SW480 (cell line): ENCODE measurements at regions not wholly inside any gene's neighbourhood (a gene's known extent, or its start where the extent isn't known, plus 50 kb on each side); places are given as distances from the start of the nearest gene placed in this dataset.
A peak's percentile ranks its signal among the peaks of the same experiment; 100 is the strongest.
"Not testable (repeated sequence)": the region's sequence is repeated elsewhere in the genome, so short reads cannot be mapped to it uniquely, and the experiment has no call there.

Experiments used
- DNase-seq: peaks from one replicate; pipeline ENCODE4 v3.0.0-alpha.2; 2016; ENCODE audit warnings: low spot score

DNA sequence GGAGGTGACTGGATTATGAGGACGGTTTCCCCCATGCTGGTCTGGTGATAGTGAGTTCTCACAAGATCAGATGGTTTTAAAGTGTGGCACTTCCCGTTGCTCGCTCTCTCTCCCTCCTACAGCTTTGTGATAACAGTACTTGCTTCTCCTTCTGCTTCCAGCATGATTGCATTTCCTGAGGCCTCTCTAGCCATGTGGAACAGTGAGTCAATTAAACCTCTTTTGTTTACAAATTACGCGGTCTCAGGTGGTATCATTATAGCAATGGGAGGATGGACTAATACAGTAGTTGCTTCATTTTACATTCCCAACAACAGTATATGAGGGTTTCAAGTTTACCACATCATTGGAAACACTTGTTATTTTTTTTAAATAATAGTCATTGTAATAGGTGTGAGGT lies 937.3 kb upstream of the ARRDC3 start:
- DNase-seq: no peak

DNA sequence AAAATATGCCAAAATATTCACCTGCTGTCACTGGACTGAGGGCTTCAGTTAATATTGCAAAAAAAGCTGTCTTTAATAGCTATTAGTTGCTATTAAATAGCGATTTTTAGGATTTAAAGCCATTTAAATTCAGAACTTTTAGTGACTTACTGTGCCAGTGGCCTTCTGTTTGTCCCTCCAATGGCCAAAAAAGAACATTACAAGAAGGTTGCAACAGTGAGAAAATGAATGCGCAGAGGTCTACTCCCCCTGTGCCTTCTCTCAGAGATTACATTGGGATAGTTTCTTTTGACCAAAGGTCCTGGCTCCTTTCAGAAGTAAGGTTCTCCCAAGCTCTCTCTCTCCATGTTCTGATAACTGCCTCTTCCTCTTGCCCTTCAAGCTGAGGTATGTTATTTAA lies 930.3 kb upstream of the ARRDC3 start:
- DNase-seq: no peak

DNA sequence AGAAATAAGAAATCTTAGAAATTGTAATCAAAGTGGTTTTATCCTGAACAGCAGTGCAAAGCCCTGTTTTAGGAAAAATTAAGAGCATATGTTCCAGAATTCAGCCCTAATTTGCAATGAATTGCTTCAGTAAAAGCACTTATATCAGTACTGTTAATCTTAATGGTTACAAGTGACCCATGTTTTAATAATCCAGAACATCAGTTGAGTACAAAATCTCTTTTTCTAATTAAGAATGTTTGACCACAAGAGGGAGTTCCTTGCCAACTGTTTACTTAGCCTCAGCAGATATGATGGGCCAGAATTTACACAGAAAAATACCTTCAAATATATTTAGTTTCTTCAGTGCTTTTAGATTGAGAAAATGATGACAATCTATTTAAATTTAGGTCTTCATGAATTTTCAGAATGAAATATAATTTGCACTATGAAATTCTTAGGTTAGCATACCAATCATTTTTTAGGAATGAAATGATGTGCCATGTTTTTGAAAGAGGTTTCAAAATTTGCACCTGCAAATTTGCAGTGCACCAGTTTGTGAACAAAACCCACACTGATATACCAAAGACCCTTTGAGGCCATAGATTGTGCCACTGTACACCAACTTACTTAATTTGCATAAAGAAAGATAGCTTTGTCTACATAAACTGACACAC lies 926.3 kb upstream of the ARRDC3 start:
- DNase-seq: peak; percentile 31

DNA sequence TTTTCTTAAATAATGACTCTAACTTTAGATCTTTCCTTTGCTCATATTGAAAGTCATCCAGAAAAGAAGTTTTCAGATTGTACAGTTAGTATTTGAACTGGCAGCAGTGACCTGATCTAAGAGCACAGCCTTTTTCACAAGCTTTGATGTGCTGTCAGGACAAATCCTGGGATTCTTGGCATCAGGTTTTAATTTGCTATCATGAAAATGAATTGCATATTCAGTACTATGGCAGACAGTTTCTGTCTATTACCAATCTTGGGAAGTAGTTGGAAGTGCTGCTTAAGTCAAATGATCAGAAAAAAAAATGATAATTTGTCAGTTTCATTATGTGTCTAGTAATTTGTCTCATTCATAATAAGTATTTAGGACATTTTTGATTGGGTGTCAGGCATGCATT lies 925.6 kb upstream of the ARRDC3 start:
- no peak for DNase-seq

DNA sequence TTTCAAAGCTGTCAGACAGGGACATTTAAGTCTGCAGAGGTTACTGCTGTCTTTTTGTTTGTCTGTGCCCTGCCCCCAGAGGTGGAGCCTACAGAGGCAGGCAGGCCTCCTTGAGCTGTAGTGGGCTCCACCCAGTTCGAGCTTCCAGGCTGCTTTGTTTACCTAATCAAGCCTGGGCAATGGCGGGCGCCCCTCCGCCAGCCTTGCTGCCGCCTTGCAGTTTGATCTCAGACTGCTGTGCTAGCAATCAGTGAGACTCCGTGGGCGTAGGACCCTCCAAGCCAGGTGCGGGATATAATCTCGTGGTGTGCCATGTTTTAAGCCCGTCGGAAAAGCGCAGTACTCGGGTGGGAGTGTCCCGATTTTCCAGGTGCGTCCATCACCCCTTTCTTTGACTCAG lies 919.2 kb upstream of the ARRDC3 start:
- DNase-seq: not testable (repeated sequence)

DNA sequence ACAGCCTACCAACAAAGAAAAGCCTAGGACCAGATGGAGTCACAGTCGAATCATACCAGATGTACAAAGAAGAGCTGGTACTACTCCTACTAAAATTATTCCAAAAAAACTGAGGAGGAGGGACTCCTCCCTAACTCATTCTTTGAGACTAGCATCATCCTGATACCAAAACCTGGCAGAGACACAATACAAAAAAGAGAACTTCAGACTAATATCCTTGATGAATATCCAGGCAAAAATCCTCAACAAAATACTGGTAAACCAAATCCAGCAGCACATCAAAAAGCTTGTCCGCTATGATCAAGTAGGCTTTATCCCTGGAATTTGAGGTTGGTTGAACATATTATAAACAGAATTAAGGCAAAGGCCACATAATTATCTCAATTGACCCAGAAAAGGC lies 900.4 kb upstream of the ARRDC3 start:
- DNase-seq: no peak

DNA sequence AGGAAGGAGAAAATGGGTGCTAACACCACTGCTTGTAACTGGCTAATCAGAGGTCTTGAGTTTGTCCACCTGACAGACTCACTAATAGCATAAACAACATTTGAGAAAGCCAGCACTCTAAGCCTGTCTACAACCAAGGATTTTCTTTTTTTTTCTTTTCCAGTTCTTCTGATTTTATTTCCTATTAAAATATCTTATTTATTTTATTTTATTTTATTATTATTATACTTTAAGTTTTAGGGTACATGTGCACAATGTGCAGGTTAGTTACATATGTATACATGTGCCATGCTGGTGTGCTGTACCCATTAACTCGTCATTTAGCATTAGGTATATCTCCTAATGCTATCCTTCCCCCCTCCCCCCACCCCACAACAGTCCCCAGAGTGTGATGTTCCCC lies 888.6 kb upstream of the ARRDC3 start:
- not testable (repeated sequence) for DNase-seq

DNA sequence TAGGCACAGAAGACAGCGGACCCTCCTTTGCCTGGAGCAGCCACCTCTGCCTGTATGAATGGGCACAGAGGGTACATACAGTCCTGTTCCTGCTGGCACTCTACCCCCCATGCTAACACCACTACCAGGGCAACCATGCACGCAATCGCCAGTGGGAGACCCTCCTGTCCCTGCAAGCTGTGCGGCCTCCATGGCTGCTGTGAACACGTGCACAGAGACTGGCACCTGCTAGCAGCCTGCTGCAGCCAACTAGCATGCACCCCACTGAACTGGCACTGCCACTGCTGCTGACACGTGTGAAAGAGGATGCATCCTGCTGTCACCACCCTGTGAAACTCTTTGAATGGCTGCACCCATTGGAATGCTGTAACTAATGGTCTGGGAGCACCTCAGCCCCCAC lies 885.2 kb upstream of the ARRDC3 start:
- DNase-seq: no peak

DNA sequence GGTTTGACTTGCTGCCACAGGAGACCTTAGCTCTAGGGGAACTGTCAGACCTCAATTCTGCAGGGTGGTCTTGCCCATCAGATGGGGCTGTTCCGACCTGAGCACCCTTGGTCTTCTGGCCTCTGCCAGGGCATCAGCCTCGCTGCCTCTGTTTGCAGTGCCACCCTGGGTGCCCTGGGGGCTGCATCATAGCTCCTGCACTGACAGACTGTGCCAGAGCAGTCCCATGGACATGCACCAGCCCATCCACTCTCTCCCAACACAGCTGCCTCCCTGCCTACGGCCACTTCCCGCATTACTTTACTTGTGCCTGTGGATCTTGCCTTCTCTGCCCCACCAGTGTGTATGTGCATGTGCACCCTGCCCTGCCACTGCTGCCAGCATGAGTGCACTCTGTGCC lies 884.7 kb upstream of the ARRDC3 start:
- no peak for DNase-seq

DNA sequence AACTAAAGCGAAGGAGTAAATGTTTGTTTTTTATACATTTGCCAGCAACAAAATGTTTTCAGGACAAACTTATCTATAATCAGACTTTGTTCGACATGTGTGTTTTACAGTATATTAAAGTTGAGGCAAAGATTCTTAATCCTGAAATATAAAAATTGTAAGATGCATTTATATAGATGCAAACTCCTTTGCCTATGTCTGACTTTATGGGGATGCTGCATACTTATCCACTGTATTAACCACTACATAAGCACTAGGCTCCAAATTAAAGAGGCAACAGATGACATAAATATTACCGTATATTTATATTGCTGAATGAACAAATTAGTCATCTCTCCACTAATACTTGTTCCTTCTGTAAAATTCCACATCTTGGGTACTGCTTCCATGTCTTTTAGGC lies 882.7 kb upstream of the ARRDC3 start:
- no peak for DNase-seq

DNA sequence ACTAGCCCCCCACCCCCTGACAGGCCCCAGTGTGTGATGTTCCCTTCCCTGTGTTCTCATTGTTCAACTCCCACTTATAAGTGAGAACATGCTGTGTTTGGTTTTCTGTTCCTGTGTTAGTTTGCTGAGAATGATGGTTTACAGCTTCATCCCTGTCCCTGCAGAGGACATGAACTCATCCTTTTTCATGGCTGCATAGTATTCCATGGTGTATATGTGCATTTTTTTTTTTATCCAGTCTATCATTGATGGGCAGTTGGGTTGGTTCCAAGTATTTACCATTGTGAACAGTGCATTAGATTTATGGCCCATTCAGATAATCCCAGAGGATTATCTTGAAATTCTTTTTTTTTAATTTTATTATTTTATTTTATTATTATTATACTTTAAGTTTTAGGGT lies 872.5 kb upstream of the ARRDC3 start:
- not testable (repeated sequence) for DNase-seq

DNA sequence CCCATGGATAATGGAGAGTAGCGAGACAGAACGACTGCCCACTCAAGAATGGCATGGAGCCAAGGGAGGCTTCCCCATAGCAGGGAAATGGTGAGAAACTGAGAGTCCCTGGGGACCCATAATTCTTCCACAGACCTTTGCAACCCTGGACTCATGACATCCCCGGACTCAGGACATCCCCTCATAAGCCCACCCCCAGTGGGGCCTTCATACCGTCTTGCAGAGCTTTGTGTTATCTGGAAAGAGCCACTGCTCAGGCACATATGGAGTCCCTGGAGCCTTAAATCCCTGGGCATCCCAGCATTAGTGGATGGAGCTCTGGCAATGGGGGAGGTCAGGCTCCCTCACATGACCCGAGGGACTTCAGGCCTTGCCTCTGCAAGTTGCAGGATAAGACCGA lies 865.4 kb upstream of the ARRDC3 start:
- DNase-seq: no peak

DNA sequence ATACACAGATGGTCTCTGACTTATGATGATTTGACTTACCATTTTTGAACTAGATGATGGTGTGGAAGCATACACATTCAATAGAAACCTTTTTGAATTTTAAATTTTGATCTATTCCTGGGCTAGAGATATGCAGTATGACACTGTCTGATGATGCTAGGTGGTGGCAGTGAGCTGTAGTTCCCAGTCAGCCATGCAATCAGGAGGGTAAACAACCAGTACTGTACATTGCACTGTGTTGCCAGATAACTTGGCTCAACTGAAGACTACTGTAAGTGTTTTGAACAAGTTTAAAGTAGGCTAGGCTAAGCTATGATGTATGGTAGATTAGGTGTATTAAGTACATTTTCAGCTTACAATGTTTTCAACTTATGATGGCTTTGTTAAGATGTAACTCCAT lies 859.1 kb upstream of the ARRDC3 start:
- no peak for DNase-seq

DNA sequence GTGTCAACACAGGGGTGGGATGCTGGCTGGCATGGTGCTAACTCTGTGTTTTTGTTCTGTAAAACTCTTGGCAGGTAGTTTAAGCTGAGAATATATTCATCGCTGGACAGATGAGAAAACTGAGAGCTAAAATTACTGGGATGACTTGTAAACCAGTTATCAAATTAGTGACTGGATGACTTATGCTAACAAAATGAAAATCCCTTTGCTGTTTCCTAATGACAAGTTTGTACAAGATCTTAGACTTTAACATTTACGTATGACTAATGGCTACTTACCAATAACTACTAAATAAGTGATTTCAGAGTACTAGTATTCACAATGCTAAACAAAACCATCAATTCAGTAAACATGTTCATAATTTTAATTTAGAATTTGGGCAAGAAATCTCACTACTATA lies 854.8 kb upstream of the ARRDC3 start:
- no peak for DNase-seq

DNA sequence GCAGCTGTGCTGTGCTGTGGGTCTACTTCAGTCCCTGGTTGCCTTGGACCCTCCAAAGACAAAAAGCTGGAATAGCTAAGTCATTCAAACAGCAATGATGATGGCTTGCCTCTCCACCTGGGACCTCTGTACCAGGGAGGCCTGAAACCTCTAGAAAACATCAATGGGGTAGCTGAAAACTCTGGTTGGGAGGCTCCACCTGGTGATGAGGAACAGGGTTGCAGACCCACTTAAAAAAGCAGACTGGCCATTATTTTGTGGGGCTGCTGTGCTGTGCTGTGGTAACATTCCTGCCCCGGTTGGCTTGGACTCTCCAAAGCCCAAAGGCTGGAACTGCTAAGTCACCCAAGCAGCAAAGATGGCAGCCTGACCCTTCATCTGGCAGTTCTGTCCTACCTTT lies 839.3 kb upstream of the ARRDC3 start:
- no peak for DNase-seq

DNA sequence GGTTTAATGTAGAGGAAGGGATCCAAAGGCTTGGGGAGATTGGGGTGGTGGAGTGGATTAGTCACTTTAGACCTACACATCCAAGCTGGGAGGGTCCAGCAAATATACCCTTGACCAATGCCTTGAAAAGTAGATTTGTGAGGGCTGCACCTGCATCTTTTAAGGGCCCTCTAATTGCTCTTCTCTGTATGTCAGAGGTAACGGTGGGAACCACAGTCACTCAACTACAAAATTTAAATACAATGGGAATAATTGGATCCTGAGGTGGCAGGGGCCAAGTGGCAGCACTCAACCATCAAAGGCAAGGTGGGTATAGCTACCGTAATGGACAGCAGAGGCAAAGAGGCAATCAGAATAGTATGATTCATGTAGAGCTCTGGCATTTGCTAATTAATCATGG lies 833.7 kb upstream of the ARRDC3 start:
- DNase-seq: not testable (repeated sequence)

DNA sequence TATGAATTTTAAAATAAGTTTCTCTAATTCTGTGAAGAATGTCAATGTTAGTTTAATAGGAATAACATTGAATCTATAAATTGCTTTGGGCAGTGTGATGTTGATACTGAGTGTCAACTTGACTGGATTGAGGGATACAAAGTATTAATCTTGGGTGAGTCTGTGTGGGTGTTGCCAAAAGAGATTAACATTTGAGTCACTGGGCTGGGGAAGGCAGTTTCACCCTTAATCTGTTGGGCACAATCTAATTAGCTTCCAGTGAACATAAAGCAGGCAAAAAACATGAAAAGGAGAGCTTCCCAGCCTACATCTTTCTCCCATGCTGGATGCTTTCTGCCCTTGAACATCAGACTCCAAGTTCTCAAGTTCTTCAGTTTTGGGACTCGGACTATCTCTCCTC lies 832.0 kb upstream of the ARRDC3 start:
- no peak for DNase-seq

DNA sequence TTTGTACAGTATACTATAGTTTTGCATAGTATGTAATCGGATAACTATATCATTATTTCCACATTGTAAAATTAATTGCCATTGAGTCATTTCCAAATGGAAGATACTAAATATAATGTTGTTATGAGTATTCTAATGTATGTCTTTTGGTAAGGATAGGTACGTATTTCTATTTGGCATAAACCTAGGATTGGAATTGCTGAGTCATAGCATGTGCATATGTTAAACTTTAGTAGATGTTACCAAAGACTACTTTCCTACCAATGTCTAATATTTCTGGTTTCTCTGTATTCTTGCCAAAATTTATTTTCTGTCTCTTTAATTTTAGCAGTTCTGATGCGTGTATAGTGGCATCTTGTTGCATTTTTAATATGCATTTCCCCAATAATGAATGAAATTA lies 825.1 kb upstream of the ARRDC3 start:
- no peak for DNase-seq

DNA sequence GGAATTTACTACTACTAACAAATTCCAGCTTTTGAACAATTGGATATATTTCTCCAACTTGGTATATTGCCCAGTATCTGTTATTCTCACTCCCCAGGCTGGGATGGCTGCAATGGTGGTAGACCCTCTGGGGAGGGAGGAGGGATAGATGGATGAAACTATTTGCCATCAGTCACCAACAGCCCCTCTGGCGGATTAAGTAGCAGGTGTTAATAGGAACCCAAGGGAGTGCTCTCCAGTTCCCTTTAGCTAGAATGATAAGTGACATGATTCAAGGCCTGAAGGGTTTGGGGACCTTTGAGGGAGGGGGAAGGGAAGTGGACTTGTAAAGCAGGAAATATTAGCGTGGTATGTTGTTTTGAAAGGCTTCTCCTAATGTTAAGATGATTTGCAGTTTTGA lies 824.0 kb upstream of the ARRDC3 start:
- DNase-seq: no peak

DNA sequence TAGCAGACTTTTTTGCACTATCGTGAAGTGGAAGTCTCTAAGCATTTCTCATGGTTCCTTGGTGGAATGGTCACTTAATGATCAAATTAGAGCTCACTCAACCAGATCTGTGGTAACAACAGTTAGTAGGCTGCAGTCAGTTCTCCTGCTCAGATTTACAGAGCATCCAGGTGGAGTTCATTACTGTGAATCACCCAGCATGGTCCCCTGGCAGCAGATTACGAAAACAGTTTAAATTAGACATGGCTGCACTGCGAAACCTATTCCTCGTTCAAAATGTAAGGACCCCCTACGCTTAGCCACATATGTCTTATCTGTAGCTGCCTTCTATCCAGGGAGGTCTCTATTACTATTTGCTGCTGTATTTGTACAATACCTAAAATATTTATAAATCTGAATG lies 823.6 kb upstream of the ARRDC3 start:
- no peak for DNase-seq

DNA sequence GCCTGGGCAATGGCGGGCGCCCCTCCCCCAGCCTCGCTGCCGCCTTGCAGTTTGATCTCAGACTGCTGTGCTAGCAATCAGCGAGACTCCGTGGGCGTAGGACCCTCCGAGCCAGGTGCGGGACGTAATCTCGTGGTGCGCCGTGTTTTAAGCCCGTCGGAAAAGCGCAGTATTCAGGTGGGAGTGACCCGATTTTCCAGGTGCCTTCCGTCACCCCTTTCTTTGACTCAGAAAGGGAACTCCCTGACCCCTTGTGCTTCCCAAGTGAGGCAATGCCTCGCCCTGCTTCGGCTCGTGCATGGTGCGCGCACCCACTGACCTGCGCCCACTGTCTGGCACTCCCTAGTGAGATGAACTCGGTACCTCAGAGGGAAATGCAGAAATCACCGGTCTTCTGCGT lies 815.9 kb upstream of the ARRDC3 start:
- DNase-seq: not testable (repeated sequence)

DNA sequence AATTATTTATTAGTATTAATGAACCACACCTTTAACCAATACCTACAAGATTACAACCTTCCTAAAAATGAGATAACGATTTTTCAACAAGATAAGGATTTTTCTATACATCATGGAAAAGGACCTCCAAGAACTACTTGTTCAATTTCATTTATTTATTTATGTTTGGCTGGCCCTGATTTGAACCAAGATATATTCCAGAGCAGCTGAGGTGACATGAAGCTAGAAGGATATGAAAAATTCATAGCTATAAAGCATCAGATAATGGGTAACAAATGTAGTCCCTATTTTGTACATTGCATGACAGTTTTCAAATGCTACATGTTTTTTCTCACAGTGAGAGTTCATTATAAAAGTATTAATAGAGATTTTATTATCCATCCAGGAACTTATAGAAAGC lies 798.5 kb upstream of the ARRDC3 start:
- no peak for DNase-seq

DNA sequence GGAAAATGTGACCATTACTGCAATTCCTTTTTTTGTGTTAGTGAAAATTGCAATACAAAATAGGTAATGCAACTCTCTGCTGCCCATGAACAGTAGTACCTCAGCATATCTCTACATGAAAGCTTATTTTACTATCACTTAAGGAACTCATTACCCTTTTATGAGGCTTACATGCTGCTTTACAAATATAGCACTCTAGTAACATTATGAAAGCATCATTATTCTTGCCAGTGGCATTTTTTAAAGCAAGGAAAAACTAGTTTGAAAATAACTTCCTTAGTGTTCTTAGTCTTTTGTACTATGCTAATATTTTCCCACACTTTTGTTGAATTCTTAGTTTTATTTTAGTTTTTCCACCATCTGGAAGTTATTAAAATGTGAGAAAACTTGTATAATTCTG lies 797.3 kb upstream of the ARRDC3 start:
- DNase-seq: no peak

DNA sequence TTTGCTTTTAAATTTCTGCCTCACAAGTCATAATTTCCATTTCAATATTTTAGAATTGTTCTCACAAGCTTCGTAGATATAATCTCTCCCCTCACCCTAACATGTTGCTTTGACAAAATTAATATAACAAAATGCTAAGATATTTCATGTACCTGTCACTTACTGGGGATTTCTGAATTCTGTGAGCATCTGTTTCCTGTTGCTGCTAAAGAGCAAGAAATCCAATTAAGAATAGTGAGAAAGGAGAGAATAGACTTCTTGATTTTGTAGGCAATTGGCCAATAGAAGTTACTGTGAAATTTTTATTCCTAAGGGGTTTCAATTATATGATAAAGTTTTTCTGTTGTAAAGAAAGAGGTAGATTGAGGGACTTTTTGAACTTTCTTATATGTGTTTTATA lies 796.5 kb upstream of the ARRDC3 start:
- no peak for DNase-seq

DNA sequence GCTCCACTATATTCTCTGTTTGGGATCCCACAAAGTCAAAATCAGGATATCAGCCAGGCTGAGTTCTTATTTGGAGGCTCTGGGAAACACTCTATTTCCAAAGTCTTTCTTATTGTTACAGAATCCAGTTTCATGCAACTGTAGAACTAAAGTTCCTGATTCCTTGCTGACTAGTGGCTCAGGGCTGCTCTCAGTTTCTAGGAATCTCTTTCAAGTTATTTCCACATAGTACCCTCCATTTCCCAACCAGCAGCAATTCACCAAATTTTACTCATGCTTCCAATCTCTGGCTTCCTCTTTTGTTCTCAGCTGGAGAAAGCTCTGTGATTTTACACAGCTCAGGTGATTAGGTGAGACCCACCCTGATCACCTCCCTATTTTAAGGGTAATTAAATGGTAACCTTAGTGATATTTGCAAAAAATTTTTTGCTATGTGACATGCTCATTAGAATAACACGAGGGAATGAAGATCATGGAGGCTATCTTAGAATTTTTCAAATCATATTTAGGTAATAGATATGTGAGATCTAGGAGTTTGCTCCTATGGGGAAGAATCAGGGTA lies 794.9 kb upstream of the ARRDC3 start:
- no peak for DNase-seq
